ENCODE measurements at regions not wholly inside any gene's neighbourhood (a gene's known extent, or its start where the extent isn't known, plus 50 kb on each side); places are given as distances from the start of the nearest gene placed in this dataset.

- TF ChIP-seq CTCF (IDR thresholded peaks at IDR 0.05; ENCODE audit: poor library complexity) (no peak), EZH2 (IDR thresholded peaks at IDR 0.05; ENCODE audit: borderline replicate concordance) (no peak), EZH2phosphoT487 (IDR thresholded peaks at IDR 0.05; ENCODE audit: low read depth, severe bottlenecking, unreplicated experiment) (no peak)
Observed at GRCh38 chr13:104143760-104144416, 1077.7 kb upstream of the SLC10A2 start.

Data from hepatocyte (in vitro differentiated cells).